GM21381 (cell line): ENCODE measurements at regions not wholly inside any gene's neighbourhood (a gene's known extent, or its start where the extent isn't known, plus 50 kb on each side); places are given as distances from the start of the nearest gene placed in this dataset.
"Not testable (repeated sequence)": the region's sequence is repeated elsewhere in the genome, so short reads cannot be mapped to it uniquely, and the experiment has no call there.

Experiments
- ATAC-seq: cut with Tn5 transposase; IDR thresholded peaks from one replicate; pipeline ENCODE4 v1.9.1; 2021; ENCODE audit warnings: mild to moderate bottlenecking, moderate library complexity; ENCODE audit not compliant: unreplicated experiment

DNA sequence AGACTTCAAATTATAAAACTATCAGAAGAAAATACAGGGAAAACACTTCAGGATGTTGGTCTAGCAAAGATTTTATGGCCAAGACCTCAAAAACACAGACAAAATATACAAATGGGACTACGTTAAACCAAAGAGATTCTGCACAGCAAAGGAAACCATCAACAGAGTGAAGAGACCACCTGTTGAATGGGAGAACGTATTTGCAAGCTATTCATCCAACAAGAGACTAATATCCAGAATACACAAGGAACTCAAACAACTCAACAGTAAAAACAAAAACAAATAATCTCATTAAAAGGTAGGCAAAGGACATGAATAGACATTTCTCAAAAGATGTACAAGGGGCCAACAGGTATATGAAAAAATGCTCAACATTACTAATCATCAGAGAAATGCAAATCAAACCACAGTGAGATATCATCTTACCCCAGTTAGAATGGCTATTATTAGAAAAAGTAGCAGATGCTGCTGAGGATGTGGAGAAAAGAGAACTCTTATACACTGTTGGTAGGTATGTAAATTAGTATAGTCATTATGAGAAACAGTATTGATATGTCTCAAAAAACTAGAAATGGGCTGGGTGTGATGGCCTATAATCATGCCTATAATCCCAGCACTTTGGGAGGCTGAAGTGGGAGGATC lies 112.6 kb downstream of the LRIG2 start:
- ATAC-seq, result peak; percentile 97

DNA sequence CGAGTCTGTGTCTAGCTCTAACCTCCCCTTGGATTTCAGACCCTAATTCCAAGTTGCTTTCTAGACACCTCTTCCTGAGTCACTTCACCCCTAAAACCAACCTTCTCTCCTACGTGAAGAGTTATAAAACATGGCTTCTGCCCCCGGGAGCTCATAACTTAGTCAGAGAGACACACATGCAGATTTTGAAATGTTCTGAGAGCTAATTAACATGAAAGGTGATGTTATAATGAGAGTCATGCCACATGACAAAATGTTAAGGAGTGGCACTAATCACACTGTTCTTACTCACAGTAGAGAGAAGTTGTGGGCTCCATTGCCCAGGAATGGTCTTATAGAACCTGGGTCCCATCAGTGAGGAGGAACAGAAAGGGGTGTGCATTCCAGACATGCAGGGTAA lies 117.1 kb downstream of the LRIG2 start:
- ATAC-seq, result no peak

DNA sequence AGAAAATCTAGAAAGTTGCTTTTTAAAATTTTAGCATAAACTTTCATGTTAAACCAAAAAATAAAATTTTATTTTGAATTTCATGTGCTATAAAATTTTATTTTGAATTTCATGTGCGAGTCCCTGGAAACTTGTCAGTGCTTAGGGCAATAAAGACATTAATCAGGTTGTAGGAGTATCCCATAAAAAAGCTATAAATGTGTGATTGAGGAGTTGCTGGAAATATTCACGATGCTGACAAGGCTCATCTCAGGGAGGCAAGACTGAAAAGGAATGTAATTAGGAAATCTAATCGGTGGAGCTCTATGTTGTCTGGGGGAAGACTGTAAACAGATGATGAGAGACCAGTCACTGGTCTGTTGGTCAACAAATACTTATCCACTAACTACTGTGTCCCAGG lies 117.9 kb downstream of the LRIG2 start:
- ATAC-seq, result no peak

DNA sequence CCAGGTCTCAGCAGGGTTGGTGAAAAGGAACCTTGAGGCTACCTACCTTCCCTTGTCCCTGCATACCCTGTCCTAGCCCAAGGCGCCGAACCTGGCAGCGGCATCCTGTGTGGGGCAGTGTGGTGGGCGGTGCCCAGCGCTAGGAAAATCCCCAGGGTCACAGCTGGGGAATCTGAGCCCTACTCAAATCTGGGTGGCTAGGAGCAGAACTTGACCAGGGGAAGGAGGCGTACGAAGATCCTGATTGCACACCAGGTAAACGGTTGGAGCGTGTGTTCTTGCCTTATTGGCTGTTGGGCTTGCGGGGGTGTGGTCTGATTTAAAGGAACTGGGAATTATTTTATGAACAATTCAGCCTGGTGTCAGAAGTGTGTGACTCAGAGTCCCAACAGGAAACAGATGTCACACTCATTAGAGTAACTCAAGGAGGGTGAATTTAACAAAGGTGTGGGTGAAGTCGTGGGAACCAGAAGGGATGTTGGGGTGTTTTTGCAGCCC lies 118.6 kb downstream of the LRIG2 start:
- no peak for ATAC-seq

DNA sequence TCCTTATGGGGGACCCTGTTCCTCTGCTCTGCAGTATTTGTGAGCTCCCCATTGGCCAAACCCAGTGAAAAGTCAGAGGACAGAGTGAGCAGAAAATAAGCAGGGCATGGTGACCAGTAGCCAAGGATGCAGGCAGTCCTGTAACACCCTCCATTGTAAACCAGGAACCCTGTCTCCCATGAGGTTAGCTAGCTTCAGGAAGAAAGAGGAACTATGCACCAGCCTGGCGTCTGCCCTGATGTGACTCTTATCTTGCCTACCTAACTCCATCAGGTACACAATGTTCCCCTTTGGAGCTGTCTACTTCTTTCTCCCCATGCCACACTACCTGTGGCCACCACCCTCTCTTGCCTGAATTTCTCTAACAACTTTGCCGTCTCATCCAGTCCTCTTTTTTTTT lies 119.2 kb downstream of the LRIG2 start:
- no peak for ATAC-seq

DNA sequence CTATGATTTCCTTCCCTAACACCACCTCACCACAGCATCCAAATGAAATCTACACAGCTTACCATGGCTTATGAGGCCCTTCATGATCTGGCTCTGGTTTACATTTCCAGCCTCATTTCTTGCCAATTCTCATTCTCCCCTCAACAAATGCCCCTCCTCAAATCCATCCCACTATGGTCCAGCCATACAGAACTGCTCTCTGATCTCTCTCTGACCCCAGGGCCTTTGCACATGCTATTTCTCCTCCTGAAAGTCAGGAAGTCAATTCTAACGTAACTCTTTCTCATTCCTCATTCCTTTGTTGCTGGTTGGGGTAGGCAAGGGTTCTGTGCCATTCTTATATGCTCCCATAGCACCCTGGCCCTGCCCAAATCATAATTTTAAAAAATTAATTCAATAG lies 120.0 kb downstream of the LRIG2 start:
- no peak for ATAC-seq

DNA sequence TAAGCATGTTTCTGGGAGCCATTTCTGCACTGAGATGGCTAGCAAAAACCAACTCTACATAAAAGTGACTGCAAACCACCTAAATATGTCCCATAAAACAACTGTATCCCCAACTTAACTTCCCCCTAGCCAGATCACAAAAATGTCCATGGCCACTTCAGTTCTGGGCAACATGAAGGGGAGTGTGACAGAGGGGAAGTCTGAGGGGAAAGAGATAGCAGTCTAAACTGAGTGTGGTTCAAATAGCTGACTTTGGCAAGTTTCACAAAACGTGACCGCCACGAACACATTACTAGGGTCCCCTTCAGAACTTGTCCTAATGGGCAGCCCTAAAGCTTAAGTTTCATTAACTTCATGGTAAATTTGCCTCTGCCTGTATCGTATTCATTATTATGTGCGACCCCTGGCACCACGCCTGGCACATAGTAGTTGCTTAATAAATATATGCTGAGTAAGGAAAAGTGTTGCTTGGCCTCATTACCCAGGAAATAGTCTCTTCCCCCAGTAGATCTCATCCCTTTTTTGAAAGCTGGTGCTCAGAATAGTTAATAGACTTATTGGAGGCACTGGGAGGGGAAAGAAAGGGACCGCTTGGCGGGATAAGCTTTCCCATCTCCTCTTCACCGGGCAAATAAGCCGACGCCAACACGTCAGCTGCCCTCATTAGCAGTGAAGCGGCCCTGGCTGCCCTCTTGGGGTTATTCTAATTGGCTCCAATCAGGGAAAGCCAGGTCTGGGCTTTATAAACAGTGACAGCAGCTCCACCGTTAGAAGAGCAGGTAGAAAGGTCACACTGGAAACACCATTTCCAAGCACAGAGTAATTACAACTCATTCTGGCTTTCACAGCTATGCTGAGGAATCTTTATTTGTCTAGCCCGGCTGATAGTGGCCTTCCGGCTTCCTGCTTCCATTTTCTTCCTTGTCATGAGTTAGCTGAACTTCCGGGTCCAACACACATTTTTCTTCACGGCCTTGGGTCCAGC lies 122.1 kb downstream of the LRIG2 start:
- no peak for ATAC-seq

DNA sequence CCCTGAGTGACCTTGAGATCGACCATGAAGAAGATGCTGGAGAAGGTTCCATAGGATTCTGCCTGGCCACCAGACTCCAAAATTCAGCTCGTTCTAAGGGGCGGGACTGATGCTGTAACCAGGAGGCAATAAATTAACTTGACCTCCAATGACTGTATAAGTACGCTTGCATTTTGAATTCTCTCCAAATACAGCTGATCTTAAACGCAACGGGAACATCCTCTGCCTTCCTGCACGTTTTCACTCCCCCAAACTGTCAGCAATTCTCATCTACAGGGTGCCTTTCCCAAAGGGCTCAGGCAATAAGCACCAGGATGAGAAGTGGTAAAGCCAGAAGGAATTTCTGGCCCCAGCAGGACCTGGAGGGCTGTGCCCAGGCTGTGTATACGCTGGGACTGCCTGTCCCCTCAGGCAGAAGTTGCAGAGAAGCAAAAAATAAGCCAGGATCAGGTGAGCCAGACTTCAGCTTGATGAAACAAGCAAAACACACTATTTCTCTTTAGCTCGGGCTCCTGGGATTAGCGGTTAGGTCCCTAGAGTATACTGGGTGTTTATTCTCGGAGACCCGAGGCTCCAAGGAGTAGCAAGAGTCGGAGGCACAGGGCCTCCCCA lies 124.8 kb downstream of the LRIG2 start:
- ATAC-seq, result no peak

DNA sequence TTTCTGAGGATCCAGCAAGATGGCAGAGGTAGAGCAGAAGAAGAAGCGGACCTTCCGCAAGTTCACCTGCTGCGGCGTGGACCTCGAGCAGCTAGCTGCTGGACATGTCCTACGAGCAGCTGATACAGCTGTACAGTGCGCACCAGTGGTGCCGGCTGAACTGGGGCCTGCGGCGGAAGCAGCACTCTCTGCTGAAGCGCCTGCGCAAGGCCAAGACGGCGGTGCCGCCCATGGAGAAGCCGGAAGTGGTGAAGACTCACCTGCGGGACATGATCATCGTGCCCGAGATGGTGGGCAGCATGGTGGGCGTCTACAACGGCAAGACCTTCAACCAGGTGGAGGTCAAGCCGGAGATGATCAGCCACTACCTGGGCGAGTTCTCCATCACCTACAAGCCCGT lies 125.8 kb downstream of the LRIG2 start:
- ATAC-seq, result no peak

DNA sequence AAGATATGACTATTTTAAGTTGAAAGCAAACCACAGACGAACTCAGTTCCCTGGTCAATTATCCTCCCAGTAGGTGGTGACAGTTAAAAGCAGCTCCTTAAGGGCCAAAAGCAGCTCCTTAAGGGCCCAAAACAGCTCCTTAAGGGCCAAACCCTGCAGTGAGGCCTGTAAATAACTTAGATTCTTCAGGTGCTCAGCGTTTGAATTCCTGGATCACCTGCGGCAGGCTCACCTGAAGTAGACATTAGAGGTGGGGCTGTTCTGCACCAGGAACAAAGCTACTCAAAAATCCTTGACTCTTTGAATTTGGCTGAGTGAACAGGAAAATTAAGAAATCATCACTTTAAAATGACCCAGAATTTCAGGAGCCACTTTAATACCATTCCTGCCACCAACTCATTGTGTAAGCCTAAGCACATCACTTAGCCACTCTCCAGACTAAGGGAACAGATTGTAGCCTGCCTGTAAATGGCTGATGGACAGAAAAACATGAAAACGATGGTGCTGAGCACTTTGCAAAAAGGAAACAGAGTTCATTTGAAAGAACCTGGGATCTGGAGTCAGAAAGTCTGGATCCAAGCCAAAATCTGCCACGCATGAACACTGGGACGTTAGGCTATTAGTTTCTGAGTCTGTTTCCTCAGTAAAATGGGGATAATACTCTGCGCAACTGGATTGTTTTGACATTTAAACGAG lies 126.9 kb downstream of the LRIG2 start:
- no peak for ATAC-seq

DNA sequence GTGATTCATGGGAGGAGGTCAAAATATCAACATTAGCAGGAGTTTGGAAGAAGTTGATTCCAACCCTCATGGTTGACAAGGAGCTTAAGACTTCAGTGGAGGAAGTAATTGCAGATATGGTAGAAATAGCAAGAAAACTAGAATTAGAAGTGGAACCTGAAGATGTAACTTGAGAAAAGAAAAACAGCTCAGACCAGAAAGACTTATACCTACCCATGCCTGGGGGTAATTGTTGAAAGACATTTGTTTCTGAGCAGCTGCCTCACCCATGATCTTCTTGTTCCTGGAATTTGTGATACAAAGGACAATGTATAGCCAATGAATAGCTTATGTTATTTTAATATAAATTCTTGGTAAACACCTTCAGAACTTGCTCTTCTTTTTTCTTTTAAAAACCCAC lies 128.6 kb downstream of the LRIG2 start:
- no peak for ATAC-seq

DNA sequence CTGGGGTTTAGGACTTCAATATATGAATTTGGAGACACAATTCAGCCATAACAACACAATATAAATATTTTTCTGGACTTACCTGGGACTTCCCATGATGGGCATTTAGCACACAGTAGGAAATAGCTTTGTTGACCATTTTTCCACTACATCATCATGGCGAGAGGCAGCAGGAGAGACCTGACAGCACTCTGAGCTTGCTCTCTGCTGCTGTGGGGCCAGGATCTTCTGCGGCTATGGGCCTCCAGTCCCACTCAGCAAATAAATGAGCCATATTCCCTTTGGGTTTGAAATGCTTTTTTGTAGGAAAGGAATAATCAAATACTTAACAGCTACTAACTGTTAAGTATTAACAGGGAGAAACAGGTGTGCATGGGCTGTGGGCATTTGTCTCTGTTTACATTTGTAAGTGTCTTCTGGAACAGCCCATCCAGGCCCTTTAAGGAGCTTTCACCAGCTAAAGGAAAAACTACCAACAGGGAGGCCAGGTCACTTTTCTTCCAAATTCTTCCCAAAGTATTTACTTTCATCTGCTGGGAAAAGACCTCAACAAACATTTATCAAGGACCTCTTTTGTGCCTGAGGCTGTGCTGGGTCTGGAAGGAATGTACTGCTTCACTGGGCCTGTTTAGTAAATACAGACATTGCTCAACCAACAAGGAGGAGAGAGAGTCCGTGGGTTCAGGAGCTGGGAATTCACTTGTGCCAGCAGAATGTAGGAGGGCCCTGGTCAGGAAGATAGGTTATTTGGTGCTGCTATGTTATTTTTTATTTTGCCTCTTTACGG lies 133.2 kb downstream of the LRIG2 start:
- ATAC-seq, result no peak

DNA sequence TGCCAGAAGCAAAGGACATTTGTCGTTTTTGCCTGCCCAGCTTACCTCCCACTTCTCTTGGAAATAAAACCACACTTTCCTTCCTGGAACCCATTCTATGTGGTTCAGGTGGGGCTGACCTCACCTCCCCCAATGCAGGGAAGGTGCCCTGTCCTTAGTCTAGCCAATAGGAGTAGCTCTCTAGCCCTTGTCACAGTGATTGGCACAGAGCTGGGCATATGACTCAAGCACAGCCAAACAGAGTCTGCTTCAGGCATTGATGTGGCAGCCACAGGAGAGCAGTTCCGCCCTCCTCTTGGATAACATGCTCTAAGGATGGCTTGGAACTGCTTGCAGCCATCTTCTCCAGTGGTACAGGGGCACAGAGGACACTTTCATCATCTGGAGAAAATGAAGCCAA lies 134.0 kb downstream of the LRIG2 start:
- ATAC-seq, result no peak

DNA sequence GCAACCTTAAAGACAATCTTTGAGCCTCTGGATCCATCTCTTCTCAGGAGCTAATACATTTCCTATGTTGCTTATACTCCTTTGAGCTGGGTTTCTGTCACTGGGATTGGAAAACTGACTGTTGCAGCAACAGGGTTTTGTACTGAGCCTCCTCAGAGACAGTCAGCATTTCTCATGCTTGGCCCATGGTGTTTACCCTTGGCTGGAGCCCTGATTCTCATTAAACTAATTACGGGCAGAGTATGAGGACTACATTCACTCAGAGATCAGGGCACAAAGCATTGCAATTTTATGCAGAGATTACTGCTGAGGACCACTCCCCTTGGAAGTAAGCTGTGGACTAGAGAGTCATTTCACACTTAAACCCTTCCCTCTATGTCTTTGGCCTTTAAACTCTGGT lies 134.5 kb downstream of the LRIG2 start:
- ATAC-seq, result no peak

DNA sequence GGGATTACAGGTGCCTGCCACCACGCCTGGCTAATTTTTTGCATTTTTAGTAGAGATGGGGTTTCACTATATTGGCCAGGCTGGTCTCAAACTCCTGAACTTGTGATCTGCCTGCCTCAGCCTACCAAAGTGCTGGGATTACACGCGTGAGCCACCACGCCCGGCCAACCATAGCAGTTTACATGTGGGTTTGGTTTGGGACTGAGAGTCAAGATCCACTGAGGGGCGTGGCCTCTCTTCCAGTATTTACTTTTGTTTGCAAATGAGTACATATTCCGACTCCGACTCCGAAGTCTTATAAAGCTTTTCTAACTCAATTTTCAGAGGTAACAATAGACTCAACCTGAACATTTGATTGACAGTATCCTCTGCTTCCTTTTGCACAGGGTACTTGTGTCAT lies 135.4 kb downstream of the LRIG2 start:
- not testable (repeated sequence) for ATAC-seq

DNA sequence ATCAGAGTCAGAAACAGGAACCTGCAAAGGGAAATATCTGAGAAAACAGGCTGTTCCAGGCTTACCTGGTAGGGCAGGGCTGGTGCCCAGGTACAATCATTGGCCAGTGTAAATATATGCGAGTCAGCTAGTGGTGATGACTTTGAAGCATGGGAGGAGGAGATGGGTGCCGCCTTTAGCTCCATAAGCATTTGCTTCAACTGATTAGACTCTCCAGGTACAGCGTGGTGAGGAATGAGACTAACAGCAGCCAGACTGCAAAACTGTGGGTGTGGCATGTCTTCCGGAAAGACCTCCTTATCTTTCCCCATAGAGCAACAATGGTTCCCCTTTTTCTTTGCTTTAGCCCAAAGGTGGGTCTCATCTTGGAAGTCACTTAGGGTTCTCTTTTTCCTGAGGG lies 137.2 kb downstream of the LRIG2 start:
- ATAC-seq, result no peak

DNA sequence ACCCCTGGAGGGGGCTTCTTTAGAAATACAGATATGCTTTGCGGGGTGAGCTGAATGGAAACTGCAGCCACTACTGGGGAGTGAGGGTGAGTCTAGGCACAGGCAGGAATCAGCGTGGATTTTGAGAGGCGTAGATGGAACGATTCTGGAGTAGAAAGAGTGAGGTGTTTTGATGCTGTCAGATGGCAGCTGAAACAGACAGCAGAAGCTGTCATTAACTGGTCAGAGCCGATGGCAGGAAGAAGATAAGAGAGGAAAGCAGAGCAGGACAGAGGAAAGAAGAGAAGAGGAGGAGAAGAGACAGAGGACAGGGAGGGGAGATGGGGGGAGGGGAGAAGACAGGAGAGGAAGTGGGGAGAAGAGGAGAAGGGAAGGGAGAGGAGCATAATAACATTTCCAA lies 138.5 kb downstream of the LRIG2 start:
- no peak for ATAC-seq

DNA sequence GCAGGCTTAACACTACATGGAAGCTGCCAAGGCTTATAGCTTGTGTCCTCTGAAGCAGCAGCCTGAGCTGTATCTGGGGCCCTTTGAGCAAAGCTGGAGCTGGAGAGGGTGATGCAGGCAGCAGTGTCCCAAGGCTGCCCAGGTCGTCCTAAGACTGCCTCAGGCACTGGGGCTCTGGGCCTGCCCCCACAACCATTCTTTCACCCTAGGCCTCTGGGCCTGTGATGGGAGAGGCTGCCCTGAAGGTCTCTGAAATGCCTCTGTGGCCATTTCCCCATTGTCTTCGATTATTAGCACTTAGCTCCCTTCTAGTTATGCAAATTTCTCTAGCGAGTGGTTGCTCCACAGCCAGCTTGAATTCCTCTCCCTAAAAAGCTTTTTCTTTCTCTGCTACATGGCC lies 142.0 kb downstream of the LRIG2 start:
- ATAC-seq, result no peak

DNA sequence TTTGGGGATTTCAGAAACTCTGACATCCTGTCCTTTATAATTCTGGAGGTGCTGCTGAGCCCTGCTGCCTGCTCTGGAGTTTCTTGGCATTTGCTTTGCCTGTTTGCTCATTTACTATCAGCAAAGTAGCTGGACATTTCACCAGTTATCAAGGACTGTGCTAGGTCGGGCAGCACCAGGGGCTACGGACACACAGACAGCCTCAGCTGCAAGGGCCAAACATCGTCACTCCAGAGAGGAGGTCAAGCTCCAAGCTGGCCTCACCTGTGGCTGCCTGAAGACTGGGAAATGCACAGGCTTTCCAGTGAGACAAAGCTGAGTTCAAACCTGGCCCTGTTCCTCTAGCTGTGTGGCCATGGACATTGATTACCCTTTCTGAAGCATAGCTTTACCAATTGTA lies 143.7 kb downstream of the LRIG2 start:
- ATAC-seq, result no peak

DNA sequence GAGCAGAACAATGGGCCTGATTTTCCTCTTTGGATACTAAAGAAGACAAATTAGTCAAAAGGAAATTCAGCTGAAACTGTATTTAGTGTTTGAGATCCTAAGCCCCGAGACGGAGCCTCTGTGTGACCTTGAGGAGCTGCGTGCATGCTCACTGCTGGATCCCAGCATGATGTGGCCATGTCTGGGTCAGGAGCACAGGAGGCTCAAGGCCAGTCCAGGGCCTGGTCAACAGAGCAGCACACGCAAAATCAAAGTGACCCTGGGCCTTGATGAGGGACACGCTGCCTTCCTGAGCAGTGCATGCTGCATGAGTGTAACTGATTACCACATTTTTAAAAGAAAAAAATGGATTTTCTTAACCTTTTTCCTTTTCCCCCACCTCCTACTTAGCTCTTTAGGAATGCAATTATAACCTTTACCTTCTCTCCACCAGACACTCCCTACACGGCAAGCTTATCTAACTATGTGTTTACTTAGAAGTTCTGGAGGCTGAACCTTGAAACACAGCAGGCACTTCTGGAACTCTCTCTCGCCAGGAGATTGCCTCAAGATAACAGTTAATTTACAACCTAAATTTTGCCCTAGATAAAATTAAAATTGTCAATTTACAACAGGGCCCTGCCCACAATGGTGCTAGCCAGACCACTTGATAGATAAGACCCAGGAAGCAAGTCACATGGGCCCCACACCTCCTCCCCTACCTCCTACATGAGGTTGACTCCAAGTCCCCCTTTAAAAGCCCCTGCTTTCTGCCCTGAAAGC lies 144.6 kb downstream of the LRIG2 start:
- ATAC-seq, result no peak
